Epithelial cell of prostate (primary cell): ENCODE measurements at regions not wholly inside any gene's neighbourhood (a gene's known extent, or its start where the extent isn't known, plus 50 kb on each side); places are given as distances from the start of the nearest gene placed in this dataset.
"Not testable (repeated sequence)": the region's sequence is repeated elsewhere in the genome, so short reads cannot be mapped to it uniquely, and the experiment has no call there.

Experiments
- DNase-seq: peaks from one replicate; pipeline ENCODE4 v3.0.0-alpha.2; 2011; ENCODE audit warnings: low read depth, low spot score
- H3K27ac ChIP-seq: fragments of 450-650 bp; 2 replicates; pipeline ENCODE4 v1.5.1; 2017; ENCODE audit warnings: mild to moderate bottlenecking

DNA sequence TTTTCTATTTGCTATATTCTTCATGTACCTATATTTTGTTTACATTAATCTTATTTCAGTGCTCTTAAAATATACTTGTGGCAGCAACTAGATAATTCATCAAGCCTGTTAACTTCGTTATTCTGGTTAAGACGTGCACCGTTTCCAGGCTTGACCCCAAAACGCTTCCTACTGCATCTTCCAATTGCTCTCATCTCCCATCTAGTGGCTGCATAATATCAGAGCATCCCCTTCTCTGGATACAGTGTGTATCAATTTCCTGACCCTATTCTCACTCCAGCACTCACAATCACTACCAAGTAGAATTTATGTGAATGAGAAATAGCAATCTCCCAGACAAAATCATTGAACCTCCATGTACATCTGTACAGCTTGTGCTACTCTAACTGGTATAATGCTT, 1280.3 kb upstream of the B3GALT2 start:
- no peak for DNase-seq
- H3K27ac ChIP-seq, result no peak overlapping the region

GRCh38 chr1:194447636-194448035, 1261.2 kb upstream of the B3GALT2 start:
- H3K27ac ChIP-seq, result no peak overlapping the region

GRCh38 chr1:194445244-194445643, 1258.8 kb upstream of the B3GALT2 start:
- DNase-seq, result no peak
- H3K27ac ChIP-seq, result no peak overlapping the region

More at GRCh38 chr1:194447636-194448035, 1261.2 kb upstream of the B3GALT2 start:
- no peak for DNase-seq

DNA sequence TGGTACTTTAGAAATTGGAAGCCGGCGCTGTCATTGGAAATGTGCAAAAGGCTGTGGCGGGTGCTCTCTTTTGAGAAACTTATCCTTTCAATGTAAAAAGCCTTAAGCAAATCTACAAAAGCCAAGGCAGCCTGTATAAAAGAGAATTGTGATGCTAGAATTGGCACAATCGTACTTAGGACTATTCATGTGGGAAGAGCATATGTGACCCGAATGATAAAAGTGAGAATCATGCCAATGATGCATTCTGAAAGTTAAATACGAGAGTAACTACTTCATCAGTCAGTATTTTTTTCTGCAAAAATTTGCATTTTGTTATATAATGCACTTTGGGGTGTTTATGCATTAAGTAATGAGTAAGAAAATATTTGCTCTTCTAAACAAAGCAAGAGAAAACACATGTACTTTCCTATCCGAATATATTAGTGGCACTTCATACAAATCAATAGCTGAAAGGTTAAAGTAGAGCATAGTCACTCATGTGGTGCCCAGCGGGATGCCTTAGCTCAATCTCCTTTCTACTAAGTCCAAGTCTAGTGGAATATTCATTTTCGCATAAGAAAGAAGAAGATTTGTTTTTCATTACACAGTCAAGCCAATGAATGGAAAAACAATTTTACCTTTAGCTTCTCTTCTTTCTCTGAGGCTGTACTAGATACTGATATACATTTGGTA, 1256.6 kb upstream of the B3GALT2 start:
- no peak for DNase-seq
- H3K27ac ChIP-seq, result no peak overlapping the region

- no peak for DNase-seq
- H3K27ac ChIP-seq, result no peak overlapping the region
Measured at GRCh38 chr1:194437135-194437534, 1250.7 kb upstream of the B3GALT2 start.

DNA sequence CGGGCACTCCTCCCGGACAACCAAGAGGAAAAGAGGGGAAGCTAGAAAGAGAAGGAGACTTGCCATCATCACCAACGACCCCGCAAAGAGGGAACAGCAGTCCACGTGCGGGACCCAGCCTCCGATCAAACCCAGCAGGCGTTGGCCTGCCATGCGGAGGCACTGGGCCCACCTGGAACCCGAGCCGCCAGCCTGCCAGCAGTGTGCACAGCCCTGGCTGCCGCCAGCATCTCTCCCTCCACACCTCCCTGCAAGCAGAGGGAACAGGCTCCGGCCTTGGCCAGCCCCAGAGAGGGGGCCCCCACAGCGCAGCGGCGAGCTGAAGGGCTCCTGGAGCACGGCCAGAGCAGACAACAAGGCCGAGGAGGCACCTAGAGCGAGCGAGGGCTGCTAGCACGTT, 1244.7 kb upstream of the B3GALT2 start:
- H3K27ac ChIP-seq, result no peak overlapping the region
- DNase-seq, result no peak

GRCh38 chr1:194420706-194421105, 1234.3 kb upstream of the B3GALT2 start:
- no peak overlapping the region for H3K27ac ChIP-seq
- DNase-seq, result no peak

GRCh38 chr1:194419721-194420120, 1233.3 kb upstream of the B3GALT2 start:
- no peak overlapping the region for H3K27ac ChIP-seq
- DNase-seq, result no peak

DNA sequence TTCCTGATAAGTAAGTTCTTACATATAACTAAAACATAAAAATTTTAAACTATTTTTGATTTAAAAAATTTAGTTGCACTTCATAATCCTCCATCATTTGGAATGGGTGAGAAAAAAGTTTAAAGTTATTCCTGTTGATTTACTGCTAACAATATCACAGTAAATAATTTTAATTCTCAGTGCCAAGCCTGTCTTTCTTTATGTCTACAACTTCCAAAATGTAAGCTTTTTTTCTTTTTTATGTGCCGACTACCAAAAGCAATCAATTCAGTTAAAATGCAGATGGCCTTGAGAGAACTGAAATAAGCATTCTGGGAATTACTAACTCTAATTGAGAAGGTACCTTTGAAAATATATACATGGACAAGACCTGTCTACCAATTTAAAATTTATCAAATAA, 1224.3 kb upstream of the B3GALT2 start:
- no peak for DNase-seq
- H3K27ac ChIP-seq, result no peak overlapping the region

GRCh38 chr1:194407238-194407637, 1220.8 kb upstream of the B3GALT2 start:
- not testable (repeated sequence) for H3K27ac ChIP-seq, DNase-seq

DNA sequence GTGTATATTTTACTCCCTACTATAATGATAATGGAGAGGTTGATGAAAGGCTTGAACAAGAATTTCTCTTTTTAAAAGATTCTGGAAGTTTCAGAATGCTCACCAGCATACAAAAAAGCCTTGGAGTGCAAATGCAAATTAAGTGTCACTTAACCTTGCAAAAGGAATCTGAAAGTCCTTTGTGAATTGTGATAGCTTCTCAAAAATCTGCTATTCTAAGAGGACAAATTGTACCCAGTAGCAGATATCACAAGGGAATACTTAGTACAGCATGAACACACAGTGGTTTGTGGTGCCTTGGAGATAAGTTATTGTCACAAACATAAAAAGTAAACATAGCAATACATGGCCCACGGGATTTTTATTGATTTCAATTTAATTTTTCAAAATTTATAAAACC, 1208.3 kb upstream of the B3GALT2 start:
- no peak for DNase-seq
- no peak overlapping the region for H3K27ac ChIP-seq

- no peak for DNase-seq
- no peak overlapping the region for H3K27ac ChIP-seq
Measured at GRCh38 chr1:194387531-194387930, 1201.1 kb upstream of the B3GALT2 start.

GRCh38 chr1:194378517-194378916, 1192.1 kb upstream of the B3GALT2 start:
- no peak overlapping the region for H3K27ac ChIP-seq
- DNase-seq, result no peak

DNA sequence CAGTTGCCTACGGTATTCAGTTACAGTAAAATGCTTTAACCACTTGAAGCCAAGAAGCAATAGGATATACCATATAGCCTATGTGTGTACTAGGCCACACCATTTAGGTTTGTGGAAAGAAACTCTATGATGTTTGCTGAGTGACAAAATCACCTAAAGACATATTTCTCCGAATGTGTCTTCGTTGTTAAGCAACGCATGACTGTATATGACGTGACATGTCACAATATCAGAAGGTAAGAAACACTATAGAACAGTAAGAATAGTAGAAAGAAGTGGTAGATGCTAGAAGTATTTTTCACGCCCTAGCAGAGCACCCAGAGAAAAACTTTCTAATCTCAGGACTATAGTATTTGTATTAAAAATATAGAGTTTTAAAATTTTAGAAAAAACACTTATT, 1188.2 kb upstream of the B3GALT2 start:
- H3K27ac ChIP-seq, result no peak overlapping the region

DNA sequence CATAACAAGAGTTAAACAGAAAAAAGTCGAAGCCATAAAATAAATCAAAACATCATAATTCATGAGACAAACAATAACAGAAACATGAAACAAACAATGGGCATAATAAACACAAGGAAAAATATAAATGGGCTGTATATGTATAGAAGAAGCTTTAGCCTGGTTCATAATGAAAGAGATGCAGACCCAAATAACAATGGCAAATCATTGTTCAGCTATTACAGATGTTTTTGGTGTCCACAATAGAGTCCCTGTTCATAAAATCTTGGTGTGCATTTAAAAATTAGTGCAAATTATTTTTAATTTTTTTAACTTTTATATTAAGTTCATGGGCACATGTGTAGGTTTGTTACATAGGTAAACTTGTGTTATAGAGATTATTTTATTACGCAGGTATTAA, 1185.9 kb upstream of the B3GALT2 start:
- DNase-seq, result no peak
- H3K27ac ChIP-seq, result no peak overlapping the region

More for the DNA sequence above, 1188.2 kb upstream of the B3GALT2 start:
- no peak for DNase-seq

GRCh38 chr1:194369622-194370021, 1183.2 kb upstream of the B3GALT2 start:
- H3K27ac ChIP-seq, result no peak overlapping the region
- DNase-seq, result no peak

GRCh38 chr1:194369060-194369459, 1182.6 kb upstream of the B3GALT2 start:
- DNase-seq, result no peak
- H3K27ac ChIP-seq, result no peak overlapping the region

- H3K27ac ChIP-seq, result peak overlapping the region; percentile 22
Measured at GRCh38 chr1:194367121-194367520, 1180.7 kb upstream of the B3GALT2 start.

DNA sequence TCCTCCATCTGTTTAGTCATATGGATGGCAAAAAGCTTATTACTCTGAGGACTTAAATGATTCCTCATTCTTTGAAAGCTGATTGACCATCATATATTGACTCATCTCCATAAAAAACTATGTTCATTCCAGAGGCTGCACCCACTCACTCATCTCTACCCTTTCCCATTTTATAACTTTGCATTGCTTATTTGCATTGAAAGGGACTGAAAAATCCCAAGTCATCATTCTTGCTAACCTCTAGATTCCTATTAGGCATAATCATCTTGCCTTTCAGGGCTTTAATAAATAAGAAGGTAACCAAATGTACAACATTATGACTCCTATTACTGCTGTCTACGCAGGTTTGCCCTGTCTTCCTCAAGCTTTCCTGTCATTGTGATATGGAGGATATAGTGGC, 1180.3 kb upstream of the B3GALT2 start:
- peak overlapping the region; percentile 22 for H3K27ac ChIP-seq
- DNase-seq, result peak; percentile 18

More at GRCh38 chr1:194367121-194367520, 1180.7 kb upstream of the B3GALT2 start:
- no peak for DNase-seq

DNA sequence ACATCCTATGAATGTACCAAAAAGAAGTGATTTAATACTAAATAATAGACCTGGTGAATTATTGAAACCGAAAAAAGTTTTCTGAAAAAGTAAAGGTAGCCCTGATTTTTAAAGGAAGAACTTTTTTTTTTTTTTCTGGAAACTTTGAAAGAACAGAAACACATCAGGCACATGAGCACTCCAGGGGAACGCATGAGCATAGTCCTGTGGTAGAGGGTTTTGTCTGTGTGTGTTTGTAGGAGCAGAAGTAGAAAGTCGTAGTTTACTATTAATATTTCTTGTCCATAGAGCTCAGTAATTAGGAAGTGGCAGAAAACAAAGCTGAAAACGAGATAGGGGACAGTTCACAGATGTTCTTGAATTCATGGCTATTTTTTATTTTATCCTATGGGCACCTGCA, 1175.9 kb upstream of the B3GALT2 start:
- no peak overlapping the region for H3K27ac ChIP-seq
- DNase-seq, result no peak

GRCh38 chr1:194361374-194362131, 1175.1 kb upstream of the B3GALT2 start:
- no peak overlapping the region for H3K27ac ChIP-seq
- no peak for DNase-seq

DNA sequence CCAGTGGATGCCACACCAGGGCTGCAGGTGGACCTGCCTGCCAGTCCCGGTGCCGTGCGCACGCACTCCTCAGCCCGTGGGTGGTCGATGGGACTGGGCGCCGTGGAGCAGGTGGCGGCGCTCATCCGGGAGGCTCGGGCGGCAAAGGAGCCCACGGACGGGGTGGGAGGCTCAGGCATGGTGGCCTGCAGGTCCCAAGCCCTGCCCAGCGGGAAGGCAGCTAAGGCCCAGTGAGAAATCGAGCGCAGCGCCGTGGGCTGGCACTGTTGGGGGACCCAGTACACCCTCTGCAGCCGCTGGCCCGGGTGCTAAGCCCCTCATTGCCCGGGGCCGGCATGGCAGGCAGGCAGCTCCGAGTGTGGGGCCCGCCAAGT, 1171.8 kb upstream of the B3GALT2 start:
- DNase-seq, result no peak
- H3K27ac ChIP-seq, result no peak overlapping the region
